SJSA1 (cell line): ENCODE measurements at regions not wholly inside any gene's neighbourhood (a gene's known extent, or its start where the extent isn't known, plus 50 kb on each side); places are given as distances from the start of the nearest gene placed in this dataset.
"Not testable (repeated sequence)": the region's sequence is repeated elsewhere in the genome, so short reads cannot be mapped to it uniquely, and the experiment has no call there.

Experiments used
- DNase-seq, 2 experiments: peaks; one replicate each; pipeline ENCODE4 v3.0.0-alpha.2; 2015 to 2020; ENCODE audit warnings: low spot score in 2 of 2, low read depth in 1 of 2
- H3K27ac ChIP-seq: fragments of 250-450 bp; sonication (Bioruptor Pico); 2 replicates; pipeline ENCODE4 v1.5.1; 2020; ENCODE audit warnings: mild to moderate bottlenecking, moderate library complexity
- H3K27me3 ChIP-seq: fragments of 250-450 bp; sonication (Bioruptor Pico); replicated peaks from 2 replicates; pipeline ENCODE4 v1.5.1; 2020; ENCODE audit warnings: mild to moderate bottlenecking, moderate library complexity
- H3K36me3 ChIP-seq: fragments of 250-450 bp; sonication (Bioruptor Pico); 2 replicates; pipeline ENCODE4 v1.5.1; 2020; ENCODE audit warnings: mild to moderate bottlenecking
- H3K4me1 ChIP-seq: fragments of 250-450 bp; sonication (Bioruptor Pico); replicated peaks from 2 replicates; pipeline ENCODE4 v1.6.1; 2021; ENCODE audit warnings: mild to moderate bottlenecking
- H3K4me3 ChIP-seq: fragments of 250-450 bp; sonication (Bioruptor Pico); 2 replicates; pipeline ENCODE4 v1.5.1; 2020; ENCODE audit warnings: mild to moderate bottlenecking
- H3K9me3 ChIP-seq: fragments of 250-450 bp; sonication (Bioruptor Pico); replicated peaks from 2 replicates; pipeline ENCODE4 v1.5.1; 2020; ENCODE audit warnings: mild to moderate bottlenecking

GRCh38 chr15:87703327-87704111, 553.0 kb downstream of the NTRK3 start:
- H3K9me3 ChIP-seq: no peaks in the 10 kb centered on the region
- no peak overlapping the region for H3K4me3 ChIP-seq
- no peak for DNase-seq
- H3K27me3 ChIP-seq: no peaks in the 10 kb centered on the region
- H3K4me1 ChIP-seq: no peaks in the 10 kb centered on the region
- no peaks in the 10 kb centered on the region for H3K36me3 ChIP-seq
- H3K27ac ChIP-seq: no peak overlapping the region

DNA sequence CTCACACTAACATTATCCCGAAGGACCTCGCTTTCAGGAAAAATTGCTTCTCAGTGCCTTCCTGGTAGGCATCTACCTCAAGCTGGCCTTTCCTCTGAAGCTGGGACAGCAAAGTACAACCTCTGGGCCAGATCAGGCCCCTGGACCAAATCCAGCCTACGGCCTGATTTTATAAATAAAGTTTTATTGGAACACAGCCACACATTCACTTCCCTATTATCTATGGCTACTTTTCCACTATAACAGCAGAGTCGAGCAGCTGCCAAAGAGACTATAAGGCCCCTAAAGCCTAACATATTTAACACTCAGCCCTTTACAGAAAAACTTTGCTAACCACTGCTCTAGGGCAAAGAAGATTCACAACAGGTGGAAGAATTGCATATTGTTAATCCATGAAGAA, 554.3 kb downstream of the NTRK3 start:
- Histone ChIP-seq H3K9me3 (no peaks in the 10 kb centered on the region), H3K36me3 (no peaks in the 10 kb centered on the region), H3K27ac (no peak overlapping the region), H3K27me3 (no peaks in the 10 kb centered on the region), H3K4me3 (no peak overlapping the region), H3K4me1 (no peaks in the 10 kb centered on the region)
- no peak for DNase-seq

DNA sequence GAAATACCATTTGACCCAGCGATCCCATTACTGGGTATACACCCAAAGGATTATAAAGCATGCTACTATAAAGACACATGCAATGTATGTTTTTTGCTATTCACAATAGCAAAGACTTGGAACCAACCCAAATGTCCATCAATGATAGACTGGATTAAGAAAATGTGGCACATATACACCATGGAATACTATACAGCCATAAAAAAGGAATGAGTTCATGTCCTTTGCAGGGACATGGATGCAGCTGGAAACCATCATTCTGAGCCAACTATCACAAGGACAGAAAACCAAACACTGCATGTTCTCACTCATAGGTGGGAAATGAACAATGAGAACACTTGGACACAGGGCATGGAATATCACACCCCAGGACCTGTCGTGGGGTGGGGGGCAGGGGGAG, 558.1 kb downstream of the NTRK3 start:
- H3K27ac ChIP-seq, H3K4me3 ChIP-seq, H3K27me3 ChIP-seq, DNase-seq, H3K36me3 ChIP-seq, H3K9me3 ChIP-seq, H3K4me1 ChIP-seq: not testable (repeated sequence)

GRCh38 chr15:87689716-87690115, 566.8 kb downstream of the NTRK3 start:
- Histone ChIP-seq H3K27ac (no peak overlapping the region), H3K4me1 (no peaks in the 10 kb centered on the region), H3K27me3 (no peaks in the 10 kb centered on the region), H3K9me3 (no peaks in the 10 kb centered on the region), H3K36me3 (no peaks in the 10 kb centered on the region), H3K4me3 (no peak overlapping the region)
- no peak for DNase-seq

DNA sequence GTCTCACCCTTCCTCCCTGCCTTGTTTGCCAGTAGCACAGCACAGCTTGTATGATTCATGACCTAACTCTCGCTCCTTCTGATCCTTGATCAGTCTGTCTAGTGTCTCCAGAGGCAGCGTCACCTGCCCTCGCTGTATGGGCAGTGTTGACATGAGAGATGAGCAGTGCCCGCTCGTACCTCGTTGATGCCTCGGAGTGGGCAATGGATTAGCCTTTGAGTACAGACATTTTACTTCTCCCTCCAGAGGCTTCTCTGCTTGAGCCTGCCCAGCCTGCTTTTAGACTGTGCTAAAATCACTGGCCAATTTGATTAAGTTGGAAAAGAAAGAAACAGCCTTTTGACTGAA, 569.0 kb downstream of the NTRK3 start:
- no peaks in the 10 kb centered on the region for H3K36me3 ChIP-seq
- H3K27me3 ChIP-seq: no peaks in the 10 kb centered on the region
- no peak overlapping the region for H3K4me3 ChIP-seq
- H3K9me3 ChIP-seq: no peaks in the 10 kb centered on the region
- H3K4me1 ChIP-seq: no peaks in the 10 kb centered on the region
- H3K27ac ChIP-seq: no peak overlapping the region
- no peak for DNase-seq

DNA sequence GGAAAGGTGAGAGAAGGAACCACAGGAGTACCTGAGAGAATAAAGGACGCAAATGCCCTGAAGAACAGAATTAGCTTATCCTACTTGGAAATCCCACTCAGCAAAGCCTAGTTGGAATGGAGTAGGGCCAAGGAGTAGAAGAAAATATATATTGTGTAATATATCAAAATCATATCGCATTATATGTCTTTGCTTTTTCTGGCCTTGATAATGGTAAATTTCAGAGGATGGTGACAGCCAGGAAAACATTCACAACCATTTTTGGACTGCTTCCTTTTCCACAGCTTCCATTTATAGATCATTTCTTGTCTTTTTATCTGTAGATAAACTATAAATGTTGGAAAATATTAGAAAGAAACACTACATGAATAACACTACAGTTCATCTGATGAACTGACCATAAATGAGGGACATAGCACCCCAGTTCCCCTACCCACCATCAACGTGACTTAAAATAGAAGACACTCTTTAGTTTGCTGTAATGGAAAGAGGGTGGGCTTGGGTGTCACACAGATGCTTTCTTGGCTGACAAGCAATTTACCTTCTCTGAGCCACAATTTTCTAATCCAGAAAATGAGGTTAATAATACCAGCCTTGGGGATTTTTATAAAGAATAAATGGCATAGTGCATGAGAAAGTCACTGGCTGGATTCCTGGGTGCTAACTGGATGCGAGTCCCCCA, 569.6 kb downstream of the NTRK3 start:
- no peak overlapping the region for H3K27ac ChIP-seq
- DNase-seq: no peak

DNA sequence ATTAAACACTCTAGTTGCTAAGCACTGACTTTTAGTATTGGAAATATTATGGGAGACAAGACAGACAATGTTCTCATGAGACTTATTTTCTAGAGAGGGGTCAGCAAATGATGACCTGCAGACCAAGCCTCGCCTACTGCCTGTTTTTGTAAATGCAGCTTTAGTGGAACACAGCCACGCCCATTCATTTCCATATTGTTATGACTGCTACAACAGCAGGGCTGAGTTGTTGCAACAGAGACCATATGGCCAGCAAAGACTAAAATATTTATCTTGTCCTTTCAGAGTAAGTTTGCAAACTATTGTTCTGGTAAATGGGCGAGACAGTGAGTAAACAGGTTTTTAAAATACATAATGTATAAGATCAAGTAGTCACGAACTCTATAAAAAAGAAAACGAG, 570.2 kb downstream of the NTRK3 start:
- DNase-seq: no peak
- H3K27ac ChIP-seq: no peak overlapping the region
- H3K27me3 ChIP-seq: no peaks in the 10 kb centered on the region
- H3K9me3 ChIP-seq: no peaks in the 10 kb centered on the region
- H3K4me1 ChIP-seq: no peaks in the 10 kb centered on the region
- no peak overlapping the region for H3K4me3 ChIP-seq
- H3K36me3 ChIP-seq: no peaks in the 10 kb centered on the region

More for the DNA sequence above, 569.6 kb downstream of the NTRK3 start:
- Histone ChIP-seq H3K4me1 (no peaks in the 10 kb centered on the region), H3K9me3 (no peaks in the 10 kb centered on the region), H3K4me3 (no peak overlapping the region), H3K36me3 (no peaks in the 10 kb centered on the region), H3K27me3 (no peaks in the 10 kb centered on the region)

- Histone ChIP-seq H3K27ac (no peak overlapping the region), H3K36me3 (no peaks in the 10 kb centered on the region), H3K9me3 (no peaks in the 10 kb centered on the region), H3K4me1 (no peaks in the 10 kb centered on the region), H3K4me3 (no peak overlapping the region), H3K27me3 (no peaks in the 10 kb centered on the region)
- DNase-seq: no peak
These were observed 574.0 kb downstream of the NTRK3 start for GRCh38 chr15:87682527-87682926.

DNA sequence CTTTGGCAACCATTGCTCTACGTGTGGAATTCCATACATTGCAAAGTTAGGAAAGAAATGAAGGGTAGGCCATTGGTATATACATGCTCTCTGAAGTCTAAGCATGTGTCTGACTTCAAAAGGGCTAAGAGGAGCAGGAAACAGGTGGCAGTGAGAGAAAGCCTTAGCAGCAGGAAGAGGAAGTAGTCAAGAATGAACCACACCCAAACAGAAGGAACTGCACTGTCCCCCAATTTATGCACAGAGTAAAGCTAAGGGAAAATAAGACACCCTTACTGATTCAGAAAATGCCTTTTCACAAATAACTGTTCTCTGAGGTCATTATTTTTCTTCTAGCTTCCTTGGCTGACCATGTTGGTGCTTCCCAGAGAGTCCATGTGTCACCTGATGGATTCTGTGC, 575.4 kb downstream of the NTRK3 start:
- no peak for DNase-seq
- H3K27me3 ChIP-seq: no peaks in the 10 kb centered on the region

DNA sequence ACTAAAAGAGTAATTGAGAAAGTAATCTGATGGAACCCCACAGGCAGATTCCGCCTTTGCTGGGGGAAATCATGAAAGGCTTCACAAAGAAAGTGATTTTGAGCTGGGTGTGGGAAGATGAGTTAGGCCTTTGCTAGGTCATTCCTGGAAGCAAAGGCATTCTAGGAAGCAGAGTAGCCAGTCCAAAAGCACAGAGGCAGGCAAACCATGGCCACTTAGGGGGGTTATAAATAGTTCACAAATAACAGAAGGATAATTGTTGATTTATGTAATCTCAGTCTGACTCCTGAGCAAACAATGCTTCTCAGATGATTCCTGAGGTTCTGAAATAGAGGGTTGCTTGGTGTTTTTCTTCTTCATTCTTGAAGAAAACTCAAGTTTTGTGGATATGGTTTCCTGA, 576.3 kb downstream of the NTRK3 start:
- Histone ChIP-seq H3K27ac (no peak overlapping the region), H3K36me3 (no peaks in the 10 kb centered on the region), H3K4me1 (no peaks in the 10 kb centered on the region), H3K4me3 (no peak overlapping the region), H3K27me3 (no peaks in the 10 kb centered on the region), H3K9me3 (no peaks in the 10 kb centered on the region)
- no peak for DNase-seq

More for the DNA sequence above, 575.4 kb downstream of the NTRK3 start:
- no peaks in the 10 kb centered on the region for H3K9me3 ChIP-seq
- H3K4me1 ChIP-seq: no peaks in the 10 kb centered on the region
- no peaks in the 10 kb centered on the region for H3K36me3 ChIP-seq
- no peak overlapping the region for H3K4me3 ChIP-seq
- H3K27ac ChIP-seq: no peak overlapping the region

- Histone ChIP-seq H3K4me3 (no peak overlapping the region), H3K9me3 (no peaks in the 10 kb centered on the region), H3K4me1 (no peaks in the 10 kb centered on the region), H3K27ac (no peak overlapping the region), H3K36me3 (no peaks in the 10 kb centered on the region), H3K27me3 (no peaks in the 10 kb centered on the region)
- no peak for DNase-seq
These were observed 581.3 kb downstream of the NTRK3 start for GRCh38 chr15:87675271-87675670.

GRCh38 chr15:87672309-87673288, 583.9 kb downstream of the NTRK3 start:
- Histone ChIP-seq H3K4me3 (no peak overlapping the region), H3K27ac (no peak overlapping the region), H3K27me3 (no peaks in the 10 kb centered on the region), H3K4me1 (peaks cover 9% of the 10 kb centered on the region), H3K36me3 (no peaks in the 10 kb centered on the region), H3K9me3 (no peaks in the 10 kb centered on the region)
- DNase-seq: no peak

GRCh38 chr15:87671289-87671688, 585.2 kb downstream of the NTRK3 start:
- Histone ChIP-seq H3K9me3 (no peaks in the 10 kb centered on the region), H3K27ac (no peak overlapping the region)

GRCh38 chr15:87669846-87670245, 586.7 kb downstream of the NTRK3 start:
- no peak overlapping the region for H3K27ac ChIP-seq

More at GRCh38 chr15:87671289-87671688, 585.2 kb downstream of the NTRK3 start:
- Histone ChIP-seq H3K36me3 (no peaks in the 10 kb centered on the region), H3K27me3 (no peaks in the 10 kb centered on the region), H3K4me1 (peaks cover 9% of the 10 kb centered on the region), H3K4me3 (no peak overlapping the region)
- DNase-seq: no peak

More at GRCh38 chr15:87669846-87670245, 586.7 kb downstream of the NTRK3 start:
- Histone ChIP-seq H3K4me3 (no peak overlapping the region), H3K27me3 (no peaks in the 10 kb centered on the region), H3K9me3 (no peaks in the 10 kb centered on the region), H3K4me1 (peaks cover 9% of the 10 kb centered on the region), H3K36me3 (no peaks in the 10 kb centered on the region)
- no peak for DNase-seq
